HEK293T (cell line): ENCODE measurements at regions not wholly inside any gene's neighbourhood (a gene's known extent, or its start where the extent isn't known, plus 50 kb on each side); places are given as distances from the start of the nearest gene placed in this dataset.

Source experiments
- ARNT ChIP-seq: fragments of 450-650 bp; IDR thresholded peaks from 2 replicates; pipeline ENCODE4 v1.6.1; 2017; ENCODE audit warnings: mild to moderate bottlenecking
- BHLHE40 ChIP-seq: fragments of 450-650 bp; IDR thresholded peaks from 2 replicates; pipeline ENCODE4 v1.6.1; 2016; ENCODE audit warnings: mild to moderate bottlenecking, moderate library complexity, borderline replicate concordance
- FOXK2 ChIP-seq: fragments of 450-650 bp; IDR thresholded peaks from 2 replicates; pipeline ENCODE4 v1.6.1; 2016; ENCODE audit warnings: mild to moderate bottlenecking
- FOXM1 ChIP-seq: fragments of 450-650 bp; IDR thresholded peaks from 2 replicates; pipeline ENCODE4 v1.6.1; 2017; ENCODE audit warnings: mild to moderate bottlenecking, borderline replicate concordance
- HDGF ChIP-seq: fragments of 450-650 bp; IDR thresholded peaks from 2 replicates; pipeline ENCODE4 v1.6.1; 2017; ENCODE audit warnings: antibody characterized with exemption, borderline replicate concordance
- LEF1 ChIP-seq: fragments of 450-650 bp; IDR thresholded peaks from 2 replicates; pipeline ENCODE4 v1.6.1; 2017; ENCODE audit warnings: mild to moderate bottlenecking, borderline replicate concordance
- NFRKB ChIP-seq: fragments of 450-650 bp; IDR thresholded peaks from 2 replicates; pipeline ENCODE4 v1.6.1; 2016; ENCODE audit warnings: mild to moderate bottlenecking, moderate library complexity
- SP1 ChIP-seq: fragments of 450-650 bp; IDR thresholded peaks from 2 replicates; pipeline ENCODE4 v1.6.1; 2017
- SUZ12 ChIP-seq: fragments of 450-650 bp; IDR thresholded peaks from 2 replicates; pipeline ENCODE4 v1.6.1; 2016; ENCODE audit warnings: mild to moderate bottlenecking
- TARDBP ChIP-seq: fragments of 450-650 bp; IDR thresholded peaks from 2 replicates; pipeline ENCODE4 v1.6.1; 2016
- ZNF384 ChIP-seq: fragments of 450-650 bp; IDR thresholded peaks from 2 replicates; pipeline ENCODE4 v1.6.1; 2016

DNA sequence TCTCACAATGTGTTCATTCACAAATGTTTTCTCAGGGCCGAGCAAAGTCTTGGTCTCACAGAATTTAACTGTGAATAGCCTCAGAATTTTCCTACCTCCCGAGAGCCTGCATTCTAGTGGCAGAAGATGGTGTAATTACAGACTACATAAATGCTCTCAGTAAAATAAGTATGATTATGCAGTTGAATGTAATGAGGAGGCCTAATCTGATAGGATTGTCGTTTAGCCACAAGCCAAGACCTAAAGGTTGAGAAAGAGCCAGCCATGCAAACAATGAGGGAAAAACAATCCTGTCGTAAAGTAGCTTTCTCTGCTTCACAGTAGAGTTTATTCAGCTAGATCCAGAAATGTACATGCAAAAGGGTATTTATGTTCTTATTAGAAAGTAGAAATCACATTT lies 607.8 kb upstream of the B3GALT2 start:
- TF ChIP-seq FOXM1, result no peak
- no peak for TF ChIP-seq SUZ12
- no peak for TF ChIP-seq ZNF384
- TF ChIP-seq ARNT, result no peak
- no peak for TF ChIP-seq HDGF
- no peak for TF ChIP-seq LEF1
- no peak for TF ChIP-seq BHLHE40
- no peak for TF ChIP-seq SP1
- no peak for TF ChIP-seq NFRKB
- TF ChIP-seq FOXK2, result no peak
- TF ChIP-seq TARDBP, result no peak
